ENCODE measurements at regions not wholly inside any gene's neighbourhood (a gene's known extent, or its start where the extent isn't known, plus 50 kb on each side); places are given as distances from the start of the nearest gene placed in this dataset.

GRCh38 chr3:117297065-117297464 lies 587.5 kb downstream of the TUSC7 start:
- no peak overlapping the region for H3K4me3 ChIP-seq (ENCODE audit: low read depth, low read length)
- no peak for TF ChIP-seq CTCF (IDR thresholded peaks at IDR 0.05; ENCODE audit: insufficient read depth, low read depth, low read length)
- no peak for DNase-seq (ENCODE audit: low read depth)

GRCh38 chr3:117297541-117297940 lies 588.0 kb downstream of the TUSC7 start:
- H3K4me3 ChIP-seq (ENCODE audit: low read depth, low read length), result no peak overlapping the region
- TF ChIP-seq CTCF (IDR thresholded peaks at IDR 0.05; ENCODE audit: insufficient read depth, low read depth, low read length), result no peak
- no peak for DNase-seq (ENCODE audit: low read depth)

GRCh38 chr3:117298273-117298672 lies 588.7 kb downstream of the TUSC7 start:
- no peak for TF ChIP-seq CTCF (IDR thresholded peaks at IDR 0.05; ENCODE audit: insufficient read depth, low read depth, low read length)
- no peak overlapping the region for H3K4me3 ChIP-seq (ENCODE audit: low read depth, low read length)
- no peak for DNase-seq (ENCODE audit: low read depth)

GRCh38 chr3:117302428-117302827 lies 592.8 kb downstream of the TUSC7 start:
- DNase-seq (ENCODE audit: low read depth), result no peak
- no peak overlapping the region for H3K4me3 ChIP-seq (ENCODE audit: low read depth, low read length)
- no peak for TF ChIP-seq CTCF (IDR thresholded peaks at IDR 0.05; ENCODE audit: insufficient read depth, low read depth, low read length)

- no peak for TF ChIP-seq CTCF (IDR thresholded peaks at IDR 0.05; ENCODE audit: insufficient read depth, low read depth, low read length)
- DNase-seq (ENCODE audit: low read depth), result no peak
- no peak overlapping the region for H3K4me3 ChIP-seq (ENCODE audit: low read depth, low read length)
Observed at GRCh38 chr3:117303443-117303842, 593.9 kb downstream of the TUSC7 start.

- no peak for TF ChIP-seq CTCF (IDR thresholded peaks at IDR 0.05; ENCODE audit: insufficient read depth, low read depth, low read length)
- no peak overlapping the region for H3K4me3 ChIP-seq (ENCODE audit: low read depth, low read length)
- no peak for DNase-seq (ENCODE audit: low read depth)
Observed at GRCh38 chr3:117304681-117305080, 595.1 kb downstream of the TUSC7 start.

- H3K4me3 ChIP-seq (ENCODE audit: low read depth, low read length), result no peak overlapping the region
- no peak for DNase-seq (ENCODE audit: low read depth)
- no peak for TF ChIP-seq CTCF (IDR thresholded peaks at IDR 0.05; ENCODE audit: insufficient read depth, low read depth, low read length)
Observed at GRCh38 chr3:117305681-117306080, 596.1 kb downstream of the TUSC7 start.
